Right lobe of liver (tissue), 4 donors: ENCODE measurements at regions not wholly inside any gene's neighbourhood (a gene's known extent, or its start where the extent isn't known, plus 50 kb on each side); places are given as distances from the start of the nearest gene placed in this dataset.

Experiments used
- POLR2A ChIP-seq: fragments of 450-650 bp; IDR thresholded peaks from one replicate; pipeline ENCODE4 v1.6.1; 2017; ENCODE audit warnings: antibody characterized with exemption, mild to moderate bottlenecking
- TF ChIP-seq, protein P1 (sequence below), 4 donors: fragments of 200-600 bp in 3 of 4; fragments of 450-650 bp in 1 of 4; IDR thresholded peaks; one replicate each; pipeline versions ENCODE4 v1.5.1 to v1.8.0; 2016 to 2022; ENCODE audit warnings: antibody characterized with exemption in 4 of 4, mild to moderate bottlenecking in 2 of 4
- donor health status: DM: no; HTN: no; CAD: no.
- donor health status: DM: no; HTN: no; CAD: no.
- donor health status: DM: no; HTN: yes; CAD: no.

DNA sequence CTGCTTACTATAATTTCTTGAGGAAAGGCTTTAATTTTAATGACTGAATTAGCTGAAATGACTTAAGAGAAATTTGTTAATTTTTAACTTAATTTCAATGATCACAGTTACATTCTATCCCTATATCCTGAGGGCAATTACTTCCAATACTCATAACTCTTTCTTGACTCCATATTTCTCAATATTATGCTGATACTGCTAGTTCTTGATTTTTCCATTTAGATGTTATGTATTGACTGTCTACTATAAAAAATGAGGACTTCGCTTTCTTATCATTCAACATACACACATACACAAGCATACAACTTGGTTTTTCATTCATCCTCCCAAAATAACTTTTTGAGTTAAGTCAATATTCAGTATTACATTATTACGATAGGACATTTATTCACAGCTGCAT is 176.2 kb downstream of the PHLDA1 start:
- TF ChIP-seq, protein P1, sequence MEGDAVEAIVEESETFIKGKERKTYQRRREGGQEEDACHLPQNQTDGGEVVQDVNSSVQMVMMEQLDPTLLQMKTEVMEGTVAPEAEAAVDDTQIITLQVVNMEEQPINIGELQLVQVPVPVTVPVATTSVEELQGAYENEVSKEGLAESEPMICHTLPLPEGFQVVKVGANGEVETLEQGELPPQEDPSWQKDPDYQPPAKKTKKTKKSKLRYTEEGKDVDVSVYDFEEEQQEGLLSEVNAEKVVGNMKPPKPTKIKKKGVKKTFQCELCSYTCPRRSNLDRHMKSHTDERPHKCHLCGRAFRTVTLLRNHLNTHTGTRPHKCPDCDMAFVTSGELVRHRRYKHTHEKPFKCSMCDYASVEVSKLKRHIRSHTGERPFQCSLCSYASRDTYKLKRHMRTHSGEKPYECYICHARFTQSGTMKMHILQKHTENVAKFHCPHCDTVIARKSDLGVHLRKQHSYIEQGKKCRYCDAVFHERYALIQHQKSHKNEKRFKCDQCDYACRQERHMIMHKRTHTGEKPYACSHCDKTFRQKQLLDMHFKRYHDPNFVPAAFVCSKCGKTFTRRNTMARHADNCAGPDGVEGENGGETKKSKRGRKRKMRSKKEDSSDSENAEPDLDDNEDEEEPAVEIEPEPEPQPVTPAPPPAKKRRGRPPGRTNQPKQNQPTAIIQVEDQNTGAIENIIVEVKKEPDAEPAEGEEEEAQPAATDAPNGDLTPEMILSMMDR (IDR thresholded peaks at IDR 0.05): no peak
- TF ChIP-seq POLR2A: no peak
